ENCODE measurements at regions not wholly inside any gene's neighbourhood (a gene's known extent, or its start where the extent isn't known, plus 50 kb on each side); places are given as distances from the start of the nearest gene placed in this dataset.

- Mint-ChIP-seq H3K27ac (no peak overlapping the region), H3K4me3 (no peak overlapping the region), H3K9me3 (peaks cover under 1 to 8% of the 10 kb centered on the region in 2 donors), H3K4me1 (ENCODE audit: low read depth in 2 of 2) (no peaks in the 10 kb centered on the region), H3K27me3 (peaks cover 13 to 28% of the 10 kb centered on the region in 2 donors), H3K36me3 (ENCODE audit: insufficient read depth) (peaks cover 3% of the 10 kb centered on the region)
- DNase-seq (no peak), ATAC-seq (replicated peaks) (no peak)
These were observed 246.9 kb downstream of the MATN1 start for GRCh38 chr1:30476476-30476875.

GRCh38 chr1:30475966-30476365, 247.4 kb downstream of the MATN1 start:
- peaks cover 3% of the 10 kb centered on the region for H3K36me3 Mint-ChIP-seq (ENCODE audit: insufficient read depth)
- H3K9me3 Mint-ChIP-seq: peaks cover 0 to 7% of the 10 kb centered on the region in 2 donors
- peaks cover 0 to 2% of the 10 kb centered on the region in 2 donors for H3K4me1 Mint-ChIP-seq (ENCODE audit: low read depth in 2 of 2)
- ATAC-seq (replicated peaks): no peak
- no peak overlapping the region for H3K27ac Mint-ChIP-seq
- H3K27me3 Mint-ChIP-seq: peaks cover 13 to 33% of the 10 kb centered on the region in 2 donors
- DNase-seq: no peak
- no peak overlapping the region for H3K4me3 Mint-ChIP-seq

- Mint-ChIP-seq H3K36me3 (ENCODE audit: insufficient read depth) (peaks cover 3% of the 10 kb centered on the region), H3K27ac (no peak overlapping the region), H3K27me3 (peaks cover 7 to 34% of the 10 kb centered on the region in 2 donors), H3K4me3 (no peak overlapping the region), H3K4me1 (ENCODE audit: low read depth in 2 of 2) (peaks cover 0 to 2% of the 10 kb centered on the region in 2 donors), H3K9me3 (no peaks in the 10 kb centered on the region)
- DNase-seq: no peak
- no peak for ATAC-seq (replicated peaks)
These were observed 248.2 kb downstream of the MATN1 start for GRCh38 chr1:30475201-30475600.

- Mint-ChIP-seq H3K36me3 (ENCODE audit: insufficient read depth) (peaks cover 3% of the 10 kb centered on the region), H3K4me3 (no peak overlapping the region), H3K27ac (no peak overlapping the region), H3K27me3 (peaks cover 7 to 30% of the 10 kb centered on the region in 2 donors), H3K9me3 (no peaks in the 10 kb centered on the region), H3K4me1 (ENCODE audit: low read depth in 2 of 2) (peaks cover 0 to 2% of the 10 kb centered on the region in 2 donors)
- DNase-seq (no peak), ATAC-seq (replicated peaks) (no peak)
These were observed 248.6 kb downstream of the MATN1 start for GRCh38 chr1:30474818-30475200.

- Mint-ChIP-seq H3K4me1 (ENCODE audit: low read depth in 2 of 2) (peaks cover 0 to 2% of the 10 kb centered on the region in 2 donors), H3K27me3 (peaks cover 7 to 28% of the 10 kb centered on the region in 2 donors), H3K27ac (no peak overlapping the region), H3K4me3 (no peak overlapping the region), H3K36me3 (ENCODE audit: insufficient read depth) (peaks cover 3% of the 10 kb centered on the region), H3K9me3 (no peaks in the 10 kb centered on the region)
- DNase-seq (no peak), ATAC-seq (replicated peaks) (no peak)
These were observed 249.2 kb downstream of the MATN1 start for GRCh38 chr1:30473922-30474817.

GRCh38 chr1:30472526-30472925, 250.9 kb downstream of the MATN1 start:
- no peaks in the 10 kb centered on the region for H3K9me3 Mint-ChIP-seq
- H3K27me3 Mint-ChIP-seq: peaks cover 11 to 25% of the 10 kb centered on the region in 2 donors
- no peak overlapping the region for H3K27ac Mint-ChIP-seq
- H3K36me3 Mint-ChIP-seq (ENCODE audit: insufficient read depth): peaks cover 3% of the 10 kb centered on the region
- ATAC-seq (replicated peaks) (no peak), DNase-seq (no peak)
- H3K4me1 Mint-ChIP-seq (ENCODE audit: low read depth in 2 of 2): peaks cover 0 to 2% of the 10 kb centered on the region in 2 donors
- H3K4me3 Mint-ChIP-seq: no peak overlapping the region

- H3K4me3 Mint-ChIP-seq: no peak overlapping the region
- H3K27me3 Mint-ChIP-seq: peaks cover 6 to 20% of the 10 kb centered on the region in 2 donors
- H3K36me3 Mint-ChIP-seq (ENCODE audit: insufficient read depth): peaks cover 3% of the 10 kb centered on the region
- H3K4me1 Mint-ChIP-seq (ENCODE audit: low read depth in 2 of 2): peaks cover 0 to 2% of the 10 kb centered on the region in 2 donors
- no peak for DNase-seq
- H3K27ac Mint-ChIP-seq: no peak overlapping the region
- no peak for ATAC-seq (replicated peaks)
- no peaks in the 10 kb centered on the region for H3K9me3 Mint-ChIP-seq
These were observed 251.4 kb downstream of the MATN1 start for GRCh38 chr1:30472009-30472408.

- ATAC-seq (replicated peaks): no peak
- Mint-ChIP-seq H3K27me3 (peaks cover 11 to 23% of the 10 kb centered on the region in 2 donors), H3K9me3 (no peaks in the 10 kb centered on the region), H3K4me3 (no peak overlapping the region), H3K4me1 (ENCODE audit: low read depth in 2 of 2) (peaks cover 0 to 2% of the 10 kb centered on the region in 2 donors), H3K27ac (peak overlapping the region in 1 of 2 donors; percentile 7), H3K36me3 (ENCODE audit: insufficient read depth) (peaks cover 3% of the 10 kb centered on the region)
- DNase-seq: no peak
These were observed 252.1 kb downstream of the MATN1 start for GRCh38 chr1:30471307-30471706.

- no peak overlapping the region for H3K27ac Mint-ChIP-seq
- peaks cover 0 to 2% of the 10 kb centered on the region in 2 donors for H3K4me1 Mint-ChIP-seq (ENCODE audit: low read depth in 2 of 2)
- H3K27me3 Mint-ChIP-seq: peaks cover 13 to 25% of the 10 kb centered on the region in 2 donors
- no peaks in the 10 kb centered on the region for H3K9me3 Mint-ChIP-seq
- no peak for DNase-seq
- H3K4me3 Mint-ChIP-seq: no peak overlapping the region
- ATAC-seq (replicated peaks): no peak
- peaks cover 3% of the 10 kb centered on the region for H3K36me3 Mint-ChIP-seq (ENCODE audit: insufficient read depth)
These were observed 254.0 kb downstream of the MATN1 start for GRCh38 chr1:30469426-30469825.

- DNase-seq (no peak), ATAC-seq (replicated peaks) (no peak)
- Mint-ChIP-seq H3K27me3 (peaks cover 17 to 23% of the 10 kb centered on the region in 2 donors), H3K4me1 (ENCODE audit: low read depth in 2 of 2) (peaks cover 0 to 2% of the 10 kb centered on the region in 2 donors), H3K4me3 (no peak overlapping the region), H3K9me3 (no peaks in the 10 kb centered on the region), H3K27ac (no peak overlapping the region), H3K36me3 (ENCODE audit: insufficient read depth) (no peaks in the 10 kb centered on the region)
These were observed 256.3 kb downstream of the MATN1 start for GRCh38 chr1:30467101-30467500.

GRCh38 chr1:30466610-30467009, 256.8 kb downstream of the MATN1 start:
- no peak for DNase-seq
- Mint-ChIP-seq H3K27ac (no peak overlapping the region), H3K4me1 (ENCODE audit: low read depth in 2 of 2) (peaks cover 0 to 2% of the 10 kb centered on the region in 2 donors), H3K27me3 (peaks cover 19 to 26% of the 10 kb centered on the region in 2 donors), H3K36me3 (ENCODE audit: insufficient read depth) (no peaks in the 10 kb centered on the region), H3K4me3 (no peak overlapping the region), H3K9me3 (no peaks in the 10 kb centered on the region)
- no peak for ATAC-seq (replicated peaks)

- Mint-ChIP-seq H3K27me3 (peaks cover 19 to 21% of the 10 kb centered on the region in 2 donors), H3K36me3 (ENCODE audit: insufficient read depth) (no peaks in the 10 kb centered on the region), H3K27ac (no peak overlapping the region), H3K4me3 (no peak overlapping the region), H3K4me1 (ENCODE audit: low read depth in 2 of 2) (peaks cover 0 to under 1% of the 10 kb centered on the region in 2 donors), H3K9me3 (no peaks in the 10 kb centered on the region)
- DNase-seq (no peak), ATAC-seq (replicated peaks) (no peak)
These were observed 257.4 kb downstream of the MATN1 start for GRCh38 chr1:30466026-30466425.

GRCh38 chr1:30465096-30465495, 258.3 kb downstream of the MATN1 start:
- Mint-ChIP-seq H3K4me1 (ENCODE audit: low read depth in 2 of 2) (no peaks in the 10 kb centered on the region), H3K27me3 (peaks cover 16 to 22% of the 10 kb centered on the region in 2 donors), H3K36me3 (ENCODE audit: insufficient read depth) (no peaks in the 10 kb centered on the region), H3K27ac (no peak overlapping the region), H3K9me3 (no peaks in the 10 kb centered on the region), H3K4me3 (no peak overlapping the region)
- ATAC-seq (replicated peaks) (no peak), DNase-seq (no peak)

GRCh38 chr1:30464187-30464617, 259.2 kb downstream of the MATN1 start:
- no peak overlapping the region for H3K27ac Mint-ChIP-seq
- no peak for DNase-seq
- H3K4me1 Mint-ChIP-seq (ENCODE audit: low read depth in 2 of 2): no peaks in the 10 kb centered on the region

More at GRCh38 chr1:30464187-30464617, 259.2 kb downstream of the MATN1 start:
- Mint-ChIP-seq H3K4me3 (no peak overlapping the region), H3K27me3 (peaks cover 24 to 30% of the 10 kb centered on the region in 2 donors), H3K9me3 (no peaks in the 10 kb centered on the region), H3K36me3 (ENCODE audit: insufficient read depth) (no peaks in the 10 kb centered on the region)
- no peak for ATAC-seq (replicated peaks)
